HepG2 (cell line): ENCODE measurements at regions not wholly inside any gene's neighbourhood (a gene's known extent, or its start where the extent isn't known, plus 50 kb on each side); places are given as distances from the start of the nearest gene placed in this dataset.

Experiments used
- ATAC-seq: fragments of 200-7000 bp; cut with Tn5 transposase; 3 replicates; pipeline ENCODE4 v1.9.1; 2020; ENCODE audit warnings: mild to moderate bottlenecking, moderate library complexity
- BruUV-seq: library from RNA; stranded (reverse); fragments of 400-500 nt; replicated peaks from 2 replicates; lab custom pipeline; 2021; lab: Mats Ljungman, UMichigan
- CTCF ChIA-PET: fragments of 300-600 bp; formaldehyde crosslinking; extraction: SDS; loops from one replicate; lab custom pipeline; 2021; ENCODE audit warnings: low total read pairs, inconsistent platforms, low intra/inter-chr PET ratio; lab: Yijun Ruan, JAX
- POLR2A ChIA-PET: fragments of 350-600 bp; sonication (Branson Sonifier 250); formaldehyde crosslinking; loops from one replicate; lab custom pipeline; 2020; ENCODE audit warnings: antibody characterized with exemption, inconsistent platforms; lab: Yijun Ruan, JAX
- DNase-seq: peaks from one replicate; pipeline ENCODE4 v3.0.0-alpha.2; 2015; ENCODE audit warnings: low spot score
- FAIRE-seq: peaks from 3 replicates; lab custom pipeline; 2011; peaks lifted over from hg19 to GRCh38; lab: Jason Lieb, UNC
- H2AFZ ChIP-seq: one replicate; pipeline ENCODE4 v1.6.1; 2011; ENCODE audit warnings: low read length, inconsistent platforms
- H3K27ac ChIP-seq: fragments of 300-600 bp; 3 replicates; pipeline ENCODE4 v1.8.0; 2011; ENCODE audit warnings: mixed run types, mild to moderate bottlenecking, mixed read lengths, low read length, inconsistent platforms; ENCODE audit not compliant: insufficient read depth; ENCODE audit errors: extremely low read length
- H3K27me3 ChIP-seq, 2 experiments: fragments of 200-600 bp in 1 of 2; 2 replicates in 1 of 2; 3 replicates in 1 of 2; pipeline versions ENCODE4 v1.6.0 to v1.8.0; 2011; ENCODE audit warnings: low read length in 2 of 2, mild to moderate bottlenecking in 2 of 2, moderate library complexity in 2 of 2, inconsistent platforms in 1 of 2; ENCODE audit not compliant: insufficient read depth in 2 of 2, control insufficient read depth in 1 of 2
- H3K36me3 ChIP-seq, 2 experiments: fragments of 200-600 bp in 1 of 2; replicated peaks in 1 of 2; 2 replicates in 1 of 2; 3 replicates in 1 of 2; pipeline versions ENCODE4 v1.5.1 to v1.8.0; 2011; ENCODE audit warnings: low read length in 2 of 2, inconsistent platforms in 1 of 2; ENCODE audit not compliant: insufficient read depth in 2 of 2, control insufficient read depth in 1 of 2
- H3K4me1 ChIP-seq: 2 replicates; pipeline ENCODE4 v1.5.1; 2012; ENCODE audit warnings: low read length, inconsistent platforms; ENCODE audit not compliant: insufficient read depth
- H3K4me2 ChIP-seq: 2 replicates; pipeline ENCODE4 v1.6.0; 2011; ENCODE audit warnings: low read depth, low read length, inconsistent platforms
- H3K4me3 ChIP-seq, 3 experiments: fragments of 200-600 bp in 1 of 3; sonication (generic), shearing (Covaris generic) in 1 of 3; replicated peaks in 1 of 3; 2 replicates each; pipeline ENCODE4 v1.5.1; 2011 to 2016; ENCODE audit warnings: low read length in 3 of 3, inconsistent platforms in 2 of 3, low read depth in 2 of 3, mild to moderate bottlenecking in 2 of 3, control low read depth in 1 of 3, mixed read lengths in 1 of 3; ENCODE audit not compliant: insufficient read depth in 1 of 3
- H3K79me2 ChIP-seq: one replicate; pipeline ENCODE4 v1.6.1; 2011; ENCODE audit warnings: low read length, inconsistent platforms; ENCODE audit not compliant: insufficient read depth
- H3K9ac ChIP-seq: 2 replicates; pipeline ENCODE4 v1.6.0; 2011; ENCODE audit warnings: mild to moderate bottlenecking, low read depth, low read length, inconsistent platforms; ENCODE audit not compliant: insufficient read depth
- H3K9me3 ChIP-seq: 2 replicates; pipeline ENCODE4 v1.5.1; 2012; ENCODE audit warnings: mild to moderate bottlenecking, low read length
- H4K20me1 ChIP-seq: 2 replicates; pipeline ENCODE4 v1.6.0; 2011; ENCODE audit warnings: inconsistent platforms, mild to moderate bottlenecking, low read length, moderate library complexity; ENCODE audit not compliant: insufficient read depth
- ATF7 ChIP-seq, 2 experiments: fragments of 450-650 bp in 1 of 2; sonication (generic) in 1 of 2; formaldehyde crosslinking in 1 of 2; IDR thresholded peaks; 2 replicates each; pipeline versions ENCODE4 v1.4.0 to v1.6.1; 2016 to 2020; ENCODE audit warnings: antibody characterized with exemption in 1 of 2, mild to moderate bottlenecking in 1 of 2, missing genetic modification reagents in 1 of 2
- DNMT3B ChIP-seq: conservative IDR thresholded peaks from 2 replicates; pipeline ENCODE4 v1.6.1; 2016; ENCODE audit warnings: missing biosample characterization, control low read depth
- FOXC1 ChIP-seq: sonication (generic); formaldehyde crosslinking; IDR thresholded peaks from 2 replicates; pipeline ENCODE4 v1.8.0; 2022; ENCODE audit warnings: mild to moderate bottlenecking, missing genetic modification reagents, borderline replicate concordance
- PRDM15 ChIP-seq: sonication (generic); formaldehyde crosslinking; IDR thresholded peaks from 2 replicates; pipeline ENCODE4 v1.4.0; 2020; ENCODE audit warnings: missing genetic modification reagents
- RXRB ChIP-seq: IDR thresholded peaks from 2 replicates; pipeline ENCODE4 v1.6.1; 2016; ENCODE audit warnings: borderline replicate concordance, missing genetic modification reagents, missing compliant biosample characterization
- SNAPC2 ChIP-seq: sonication (generic); formaldehyde crosslinking; IDR thresholded peaks from 2 replicates; pipeline ENCODE4 v1.8.1; 2022; ENCODE audit warnings: mild to moderate bottlenecking, missing genetic modification reagents
- SP5 ChIP-seq: IDR thresholded peaks from 2 replicates; pipeline ENCODE4 v1.6.1; 2016; ENCODE audit warnings: low read depth, borderline replicate concordance
- TARDBP ChIP-seq: sonication (generic); formaldehyde crosslinking; IDR thresholded peaks from 2 replicates; pipeline ENCODE4 v1.8.0; 2022; ENCODE audit warnings: mild to moderate bottlenecking, missing genetic modification reagents
- ZC3H4 ChIP-seq: sonication (generic); formaldehyde crosslinking; IDR thresholded peaks from 2 replicates; pipeline ENCODE4 v1.4.0; 2020; ENCODE audit warnings: missing genetic modification reagents, borderline replicate concordance
- ZNF234 ChIP-seq: sonication (generic); formaldehyde crosslinking; conservative IDR thresholded peaks from 2 replicates; pipeline ENCODE4 v1.5.1; 2020; ENCODE audit warnings: mild to moderate bottlenecking, missing genetic modification reagents
- ZNF775 ChIP-seq: sonication (generic); formaldehyde crosslinking; IDR thresholded peaks from 2 replicates; pipeline ENCODE4 v1.4.0; 2020; ENCODE audit warnings: missing genetic modification reagents, mild to moderate bottlenecking, moderate library complexity, borderline replicate concordance
- WGBS: methylation state at CpG from one replicate; pipeline ENCODE4 v1.1.6; 2017; ENCODE audit warnings: low lambda C conversion rate; 5-methylcytosine and 5-hydroxymethylcytosine counted together
- in situ Hi-C: cut with HindIII; loops from 2 replicates; pipeline ENCODE4 v1.10.0; 2017; ENCODE audit warnings: low pct_unique_long_range_greater_than_20kb; ENCODE audit not compliant: extremely low pct_ligation_motif_present
- intact Hi-C: fragments of 100-400 bp; cut with micrococcal nuclease; formaldehyde crosslinking; loops from one replicate; pipeline ENCODE4 v1.10.0; 2022; ENCODE audit not compliant: unreplicated experiment
- TF ChIP-seq, protein P1 (sequence below): sonication (generic); formaldehyde crosslinking; IDR thresholded peaks from 2 replicates; pipeline ENCODE4 v1.8.0; 2022; ENCODE audit warnings: mild to moderate bottlenecking, missing genetic modification reagents, moderate library complexity
- TF ChIP-seq, protein P2 (sequence below): fragments of 450-650 bp; IDR thresholded peaks from 2 replicates; pipeline ENCODE4 v1.6.1; 2017; ENCODE audit warnings: mild to moderate bottlenecking

GRCh38 chr14:70245026-70245425 lies 56.3 kb upstream of the SLC8A3 start:
- Histone ChIP-seq H3K9me3 (no peaks in the 10 kb centered on the region), H3K36me3 (no peaks in the 10 kb centered on the region), H3K27me3 (no peaks in the 10 kb centered on the region; a peak in 1 of 5 replicates), H3K27ac (no peak overlapping the region), H2AFZ (no peak overlapping the region), H3K9ac (no peak overlapping the region), H3K4me2 (no peak overlapping the region), H3K4me1 (no peaks in the 10 kb centered on the region), H3K4me3 (no peak overlapping the region), H3K79me2 (no peaks in the 10 kb centered on the region), H4K20me1 (no peaks in the 10 kb centered on the region)
- no peak for FAIRE-seq
- ChIA-PET POLR2A (no interaction called here), CTCF (no interaction called here)
- intact Hi-C loops: loop anchor here (10.0 kb wide), 1 partner anchor 1800 kb away; no protein-coding TSS in a partner anchor
- WGBS: 44% methylated on average over 2 of the region's 2 CpGs
- no TSS peak for BruUV-seq
- in situ Hi-C loops: no loop called here
- no peak for TF ChIP-seq SNAPC2
- TF ChIP-seq TARDBP: no peak
- TF ChIP-seq, protein P1, sequence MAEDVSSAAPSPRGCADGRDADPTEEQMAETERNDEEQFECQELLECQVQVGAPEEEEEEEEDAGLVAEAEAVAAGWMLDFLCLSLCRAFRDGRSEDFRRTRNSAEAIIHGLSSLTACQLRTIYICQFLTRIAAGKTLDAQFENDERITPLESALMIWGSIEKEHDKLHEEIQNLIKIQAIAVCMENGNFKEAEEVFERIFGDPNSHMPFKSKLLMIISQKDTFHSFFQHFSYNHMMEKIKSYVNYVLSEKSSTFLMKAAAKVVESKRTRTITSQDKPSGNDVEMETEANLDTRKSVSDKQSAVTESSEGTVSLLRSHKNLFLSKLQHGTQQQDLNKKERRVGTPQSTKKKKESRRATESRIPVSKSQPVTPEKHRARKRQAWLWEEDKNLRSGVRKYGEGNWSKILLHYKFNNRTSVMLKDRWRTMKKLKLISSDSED (CRISPR knock-in tag): no peak
- TF ChIP-seq FOXC1 (CRISPR knock-in tag): no peak
- TF ChIP-seq ZNF775 (CRISPR knock-in tag): no peak
- TF ChIP-seq ZC3H4 (CRISPR knock-in tag): no peak
- TF ChIP-seq, protein P2, sequence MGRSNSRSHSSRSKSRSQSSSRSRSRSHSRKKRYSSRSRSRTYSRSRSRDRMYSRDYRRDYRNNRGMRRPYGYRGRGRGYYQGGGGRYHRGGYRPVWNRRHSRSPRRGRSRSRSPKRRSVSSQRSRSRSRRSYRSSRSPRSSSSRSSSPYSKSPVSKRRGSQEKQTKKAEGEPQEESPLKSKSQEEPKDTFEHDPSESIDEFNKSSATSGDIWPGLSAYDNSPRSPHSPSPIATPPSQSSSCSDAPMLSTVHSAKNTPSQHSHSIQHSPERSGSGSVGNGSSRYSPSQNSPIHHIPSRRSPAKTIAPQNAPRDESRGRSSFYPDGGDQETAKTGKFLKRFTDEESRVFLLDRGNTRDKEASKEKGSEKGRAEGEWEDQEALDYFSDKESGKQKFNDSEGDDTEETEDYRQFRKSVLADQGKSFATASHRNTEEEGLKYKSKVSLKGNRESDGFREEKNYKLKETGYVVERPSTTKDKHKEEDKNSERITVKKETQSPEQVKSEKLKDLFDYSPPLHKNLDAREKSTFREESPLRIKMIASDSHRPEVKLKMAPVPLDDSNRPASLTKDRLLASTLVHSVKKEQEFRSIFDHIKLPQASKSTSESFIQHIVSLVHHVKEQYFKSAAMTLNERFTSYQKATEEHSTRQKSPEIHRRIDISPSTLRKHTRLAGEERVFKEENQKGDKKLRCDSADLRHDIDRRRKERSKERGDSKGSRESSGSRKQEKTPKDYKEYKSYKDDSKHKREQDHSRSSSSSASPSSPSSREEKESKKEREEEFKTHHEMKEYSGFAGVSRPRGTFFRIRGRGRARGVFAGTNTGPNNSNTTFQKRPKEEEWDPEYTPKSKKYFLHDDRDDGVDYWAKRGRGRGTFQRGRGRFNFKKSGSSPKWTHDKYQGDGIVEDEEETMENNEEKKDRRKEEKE: no peak
- no peak for TF ChIP-seq PRDM15 (CRISPR knock-in tag)
- no peak for TF ChIP-seq DNMT3B (CRISPR knock-in tag)
- TF ChIP-seq SP5 (CRISPR knock-in tag): no peak
- no peak for TF ChIP-seq RXRB (CRISPR knock-in tag)
- TF ChIP-seq ATF7 (IDR thresholded peaks at IDR 0.05): no peak
- TF ChIP-seq ATF7 (CRISPR knock-in tag; IDR thresholded peaks at IDR 0.05): no peak
- TF ChIP-seq ZNF234 (CRISPR knock-in tag): no peak
- DNase-seq: no peak
- no peak for ATAC-seq
